K562 (cell line): ENCODE measurements at regions not wholly inside any gene's neighbourhood (a gene's known extent, or its start where the extent isn't known, plus 50 kb on each side); places are given as distances from the start of the nearest gene placed in this dataset.

ENCODE experiments used
- BHLHE40 ChIP-seq: IDR thresholded peaks from 2 replicates; pipeline ENCODE4 v1.6.1; 2011; ENCODE audit warnings: low read length, improper control_type of control experiment
- CBFA2T2 ChIP-seq: fragments of 450-650 bp; conservative IDR thresholded peaks from 2 replicates; pipeline ENCODE4 v1.6.1; 2017; ENCODE audit warnings: mild to moderate bottlenecking
- CBFA2T3 ChIP-seq: fragments of 450-650 bp; IDR thresholded peaks from 2 replicates; pipeline ENCODE4 v1.6.1; 2017
- DACH1 ChIP-seq: fragments of 450-650 bp; IDR thresholded peaks from 2 replicates; pipeline ENCODE4 v1.6.1; 2018; ENCODE audit not compliant: partially characterized antibody
- HDAC1 ChIP-seq, 2 experiments: fragments of 450-650 bp; IDR thresholded peaks; 2 replicates each; pipeline ENCODE4 v1.6.1; 2016 to 2017; ENCODE audit warnings: inconsistent platforms in 1 of 2, mild to moderate bottlenecking in 1 of 2, moderate library complexity in 1 of 2
- MTA2 ChIP-seq: fragments of 450-650 bp; IDR thresholded peaks from 2 replicates; pipeline ENCODE4 v1.6.1; 2016; ENCODE audit warnings: low read depth
- MYC ChIP-seq, 2 experiments: fragments of 250-450 bp in 1 of 2; sonication (Bioruptor Pico) in 1 of 2; IDR thresholded peaks; 2 replicates each; pipeline versions ENCODE4 v1.5.1 to v1.6.1; 2012 to 2021; ENCODE audit warnings: low read depth in 2 of 2, borderline replicate concordance in 1 of 2, improper control_type of control experiment in 1 of 2, low read length in 1 of 2, mild to moderate bottlenecking in 1 of 2, moderate library complexity in 1 of 2
- RCOR1 ChIP-seq, 2 experiments: IDR thresholded peaks; 2 replicates each; pipeline ENCODE4 v1.6.1; 2012; ENCODE audit warnings: low read depth in 2 of 2, low read length in 2 of 2, borderline replicate concordance in 1 of 2, improper control_type of control experiment in 1 of 2
- SMARCC2 ChIP-seq: fragments of 450-650 bp; IDR thresholded peaks from 2 replicates; pipeline ENCODE4 v1.6.1; 2017; ENCODE audit warnings: antibody characterized with exemption, moderate library complexity, mild to moderate bottlenecking, low read depth
- SMARCE1 ChIP-seq: fragments of 450-650 bp; IDR thresholded peaks from 2 replicates; pipeline ENCODE4 v1.7.1; 2016; ENCODE audit warnings: mild to moderate bottlenecking
- SUPT5H ChIP-seq: fragments of 450-650 bp; IDR thresholded peaks from 2 replicates; pipeline ENCODE4 v1.6.1; 2016
- TBL1XR1 ChIP-seq, 2 experiments: IDR thresholded peaks; 2 replicates each; pipeline ENCODE4 v1.6.1; 2012; ENCODE audit warnings: improper control_type of control experiment in 2 of 2, low read length in 2 of 2, mild to moderate bottlenecking in 1 of 2
- TEAD2 ChIP-seq: fragments of 450-650 bp; IDR thresholded peaks from 2 replicates; pipeline ENCODE4 v1.6.1; 2016; ENCODE audit warnings: missing genetic modification characterization, control low read depth, missing compliant biosample characterization
- ZNF134 ChIP-seq: fragments of 250-450 bp; sonication (Bioruptor Pico); conservative IDR thresholded peaks from 2 replicates; pipeline ENCODE4 v1.4.0; 2020
- ZNF175 ChIP-seq: fragments of 200-800 bp; sonication (Bioruptor generic); IDR thresholded peaks from 2 replicates; pipeline ENCODE4 v1.6.1; 2016; ENCODE audit warnings: low read depth, mild to moderate bottlenecking, missing genetic modification characterization, missing compliant biosample characterization
- ZNF79 ChIP-seq: fragments of 250-450 bp; sonication (Bioruptor Pico); IDR thresholded peaks from 2 replicates; pipeline ENCODE4 v1.4.0; 2020; ENCODE audit warnings: low read depth, mild to moderate bottlenecking, moderate library complexity
- TF ChIP-seq, protein P1 (sequence below), 2 experiments: fragments of 200-800 bp in 1 of 2; sonication (Bioruptor generic) in 1 of 2; sonication (generic) in 1 of 2; formaldehyde crosslinking in 1 of 2; IDR thresholded peaks in 1 of 2; conservative IDR thresholded peaks in 1 of 2; 2 replicates each; pipeline versions ENCODE4 v1.5.0 to v1.6.1; 2016 to 2020; ENCODE audit warnings: missing compliant biosample characterization in 1 of 2, missing genetic modification characterization in 1 of 2, missing genetic modification reagents in 1 of 2
- TF ChIP-seq, protein P2 (sequence below): sonication (generic); formaldehyde crosslinking; IDR thresholded peaks from 2 replicates; pipeline ENCODE4 v1.5.0; 2020; ENCODE audit warnings: missing genetic modification reagents
- TF ChIP-seq, protein P3 (sequence below), 2 experiments: fragments of 450-650 bp in 1 of 2; sonication (generic) in 1 of 2; formaldehyde crosslinking in 1 of 2; IDR thresholded peaks in 1 of 2; conservative IDR thresholded peaks in 1 of 2; 2 replicates each; pipeline versions ENCODE4 v1.6.1 to v1.8.1; 2016 to 2023; ENCODE audit warnings: mild to moderate bottlenecking in 2 of 2, moderate library complexity in 2 of 2, inconsistent platforms in 1 of 2, missing genetic modification reagents in 1 of 2
- TF ChIP-seq, protein P4 (sequence below): sonication (generic); formaldehyde crosslinking; IDR thresholded peaks from 2 replicates; pipeline ENCODE4 v1.8.1; 2022; ENCODE audit warnings: missing genetic modification reagents
- TF ChIP-seq, protein P5 (sequence below): fragments of 450-650 bp; conservative IDR thresholded peaks from 2 replicates; pipeline ENCODE4 v1.6.1; 2016; ENCODE audit warnings: missing genetic modification characterization, low read depth, mild to moderate bottlenecking, control low read depth, missing compliant biosample characterization

DNA sequence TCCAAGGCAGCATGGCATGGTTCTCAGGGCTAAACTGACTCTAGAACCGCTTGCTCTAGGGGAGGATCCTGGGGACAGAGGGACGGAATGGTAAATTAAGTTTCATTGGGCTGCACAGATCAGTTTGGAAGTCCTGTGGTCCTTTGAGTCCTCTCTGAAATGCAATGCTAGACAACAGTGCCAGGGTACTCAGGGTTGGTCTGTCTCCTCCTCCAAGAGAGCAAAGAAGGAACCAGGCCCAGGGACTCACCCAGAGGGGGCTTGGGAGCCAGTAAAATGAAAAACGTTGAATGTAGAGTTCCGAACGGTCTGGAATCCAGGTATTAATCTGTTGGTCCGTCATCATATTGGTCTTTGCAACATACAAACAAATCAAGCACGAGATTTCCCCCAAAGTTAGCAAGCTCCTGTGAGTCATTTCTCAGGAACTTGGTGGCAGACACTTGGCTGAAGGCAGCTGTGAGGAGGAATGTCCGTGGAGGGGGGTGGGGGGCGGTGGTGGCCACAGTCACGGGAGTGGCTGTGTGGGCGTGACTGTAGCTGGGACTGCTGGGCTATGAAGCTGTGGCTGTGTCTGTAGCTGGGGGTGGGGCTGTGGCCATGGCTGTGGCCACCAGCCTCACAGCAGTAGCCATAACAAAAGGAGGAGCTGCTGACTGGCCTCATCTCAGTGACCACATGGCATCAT is 361.0 kb downstream of the SHQ1 start (continued):
- TF ChIP-seq, protein P1, sequence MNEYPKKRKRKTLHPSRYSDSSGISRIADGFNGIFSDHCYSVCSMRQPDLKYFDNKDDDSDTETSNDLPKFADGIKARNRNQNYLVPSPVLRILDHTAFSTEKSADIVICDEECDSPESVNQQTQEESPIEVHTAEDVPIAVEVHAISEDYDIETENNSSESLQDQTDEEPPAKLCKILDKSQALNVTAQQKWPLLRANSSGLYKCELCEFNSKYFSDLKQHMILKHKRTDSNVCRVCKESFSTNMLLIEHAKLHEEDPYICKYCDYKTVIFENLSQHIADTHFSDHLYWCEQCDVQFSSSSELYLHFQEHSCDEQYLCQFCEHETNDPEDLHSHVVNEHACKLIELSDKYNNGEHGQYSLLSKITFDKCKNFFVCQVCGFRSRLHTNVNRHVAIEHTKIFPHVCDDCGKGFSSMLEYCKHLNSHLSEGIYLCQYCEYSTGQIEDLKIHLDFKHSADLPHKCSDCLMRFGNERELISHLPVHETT (CRISPR knock-in tag; conservative IDR thresholded peaks at IDR 0.05 in 1 of 2, IDR thresholded peaks at IDR 0.05 in 1 of 2): 0 out of 4 replicates have a peak, but pooled peaks of 1 of the 2 experiments have one; percentile 29
- TF ChIP-seq BHLHE40 (peak; percentile 92), HDAC1 (IDR thresholded peaks at IDR 0.05) (0 out of 4 replicates have a peak, but pooled peaks of 1 of the 2 experiments have one; percentile 25), SMARCE1 (0 out of 2 replicates have a peak, but pooled peaks have one; percentile 33), TEAD2 (0 out of 2 replicates have a peak, but pooled peaks have one; percentile 13), CBFA2T3 (peak; percentile 28; the same call in 1 of the 2 replicates), ZNF175 (CRISPR knock-in tag) (0 out of 2 replicates have a peak, but pooled peaks have one; percentile 28), DACH1 (peak; percentile 15), MTA2 (no peak), MYC (IDR thresholded peaks at IDR 0.05; ENCODE audit: low read depth, low read length) (peak; percentile 35; the same call in 1 of the 2 replicates), MYC (CRISPR knock-in tag; IDR thresholded peaks at IDR 0.05; ENCODE audit: borderline replicate concordance, low read depth) (no peak), SMARCC2 (no peak), RCOR1 (IDR thresholded peaks at IDR 0.05; ENCODE audit: borderline replicate concordance in 1 of 2, low read depth in 2 of 2, low read length in 2 of 2) (0 out of 4 replicates have a peak, but pooled peaks of 1 of the 2 experiments have one; percentile 20), CBFA2T2 (peak; percentile 22; the same call in 1 of the 2 replicates), TBL1XR1 (IDR thresholded peaks at IDR 0.05; ENCODE audit: low read length in 2 of 2) (peak in 1 of 2 experiments; percentile 56; a peak in 1 of 4 replicates), SUPT5H (no peak), ZNF134 (CRISPR knock-in tag) (no peak), ZNF79 (CRISPR knock-in tag) (no peak)
- TF ChIP-seq, protein P2, sequence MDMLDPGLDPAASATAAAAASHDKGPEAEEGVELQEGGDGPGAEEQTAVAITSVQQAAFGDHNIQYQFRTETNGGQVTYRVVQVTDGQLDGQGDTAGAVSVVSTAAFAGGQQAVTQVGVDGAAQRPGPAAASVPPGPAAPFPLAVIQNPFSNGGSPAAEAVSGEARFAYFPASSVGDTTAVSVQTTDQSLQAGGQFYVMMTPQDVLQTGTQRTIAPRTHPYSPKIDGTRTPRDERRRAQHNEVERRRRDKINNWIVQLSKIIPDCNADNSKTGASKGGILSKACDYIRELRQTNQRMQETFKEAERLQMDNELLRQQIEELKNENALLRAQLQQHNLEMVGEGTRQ (CRISPR knock-in tag): no peak
- TF ChIP-seq, protein P3, sequence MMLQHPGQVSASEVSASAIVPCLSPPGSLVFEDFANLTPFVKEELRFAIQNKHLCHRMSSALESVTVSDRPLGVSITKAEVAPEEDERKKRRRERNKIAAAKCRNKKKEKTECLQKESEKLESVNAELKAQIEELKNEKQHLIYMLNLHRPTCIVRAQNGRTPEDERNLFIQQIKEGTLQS (IDR thresholded peaks at IDR 0.05): peak; percentile 69
- TF ChIP-seq, protein P3 (CRISPR knock-in tag; conservative IDR thresholded peaks at IDR 0.05): no peak
- TF ChIP-seq, protein P4, sequence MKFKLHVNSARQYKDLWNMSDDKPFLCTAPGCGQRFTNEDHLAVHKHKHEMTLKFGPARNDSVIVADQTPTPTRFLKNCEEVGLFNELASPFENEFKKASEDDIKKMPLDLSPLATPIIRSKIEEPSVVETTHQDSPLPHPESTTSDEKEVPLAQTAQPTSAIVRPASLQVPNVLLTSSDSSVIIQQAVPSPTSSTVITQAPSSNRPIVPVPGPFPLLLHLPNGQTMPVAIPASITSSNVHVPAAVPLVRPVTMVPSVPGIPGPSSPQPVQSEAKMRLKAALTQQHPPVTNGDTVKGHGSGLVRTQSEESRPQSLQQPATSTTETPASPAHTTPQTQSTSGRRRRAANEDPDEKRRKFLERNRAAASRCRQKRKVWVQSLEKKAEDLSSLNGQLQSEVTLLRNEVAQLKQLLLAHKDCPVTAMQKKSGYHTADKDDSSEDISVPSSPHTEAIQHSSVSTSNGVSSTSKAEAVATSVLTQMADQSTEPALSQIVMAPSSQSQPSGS (CRISPR knock-in tag): no peak
- TF ChIP-seq, protein P5, sequence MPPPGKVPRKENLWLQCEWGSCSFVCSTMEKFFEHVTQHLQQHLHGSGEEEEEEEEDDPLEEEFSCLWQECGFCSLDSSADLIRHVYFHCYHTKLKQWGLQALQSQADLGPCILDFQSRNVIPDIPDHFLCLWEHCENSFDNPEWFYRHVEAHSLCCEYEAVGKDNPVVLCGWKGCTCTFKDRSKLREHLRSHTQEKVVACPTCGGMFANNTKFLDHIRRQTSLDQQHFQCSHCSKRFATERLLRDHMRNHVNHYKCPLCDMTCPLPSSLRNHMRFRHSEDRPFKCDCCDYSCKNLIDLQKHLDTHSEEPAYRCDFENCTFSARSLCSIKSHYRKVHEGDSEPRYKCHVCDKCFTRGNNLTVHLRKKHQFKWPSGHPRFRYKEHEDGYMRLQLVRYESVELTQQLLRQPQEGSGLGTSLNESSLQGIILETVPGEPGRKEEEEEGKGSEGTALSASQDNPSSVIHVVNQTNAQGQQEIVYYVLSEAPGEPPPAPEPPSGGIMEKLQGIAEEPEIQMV: no peak
